ENCODE measurements at regions not wholly inside any gene's neighbourhood (a gene's known extent, or its start where the extent isn't known, plus 50 kb on each side); places are given as distances from the start of the nearest gene placed in this dataset.

DNA sequence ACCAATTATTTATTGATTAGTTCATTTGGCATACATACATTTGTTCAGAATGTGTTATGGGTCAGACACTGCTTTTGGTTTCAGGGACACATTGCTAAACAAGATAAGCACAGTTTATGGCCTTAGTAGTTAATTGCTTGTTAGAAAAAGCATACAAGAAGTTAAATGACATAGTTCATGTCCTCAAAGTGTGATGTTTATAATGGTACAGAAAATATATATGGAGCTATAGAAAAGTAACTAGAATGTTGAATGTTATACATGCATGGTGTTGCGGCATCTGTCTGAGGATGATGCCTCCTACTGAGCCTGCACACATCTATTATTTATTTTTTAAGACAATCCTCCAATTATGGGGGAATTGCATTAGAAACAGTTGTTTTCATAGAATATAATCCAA lies 1476.3 kb upstream of the PCDH7 start:
- intact Hi-C loops (cut with micrococcal nuclease; ENCODE audit: unreplicated experiment) (no loop called here), in situ Hi-C loops (cut with HindIII; ENCODE audit: low pct_unique_long_range_greater_than_20kb, low sequenced_read_pairs) (no loop called here)
- Histone ChIP-seq H3K9me3 (ENCODE audit: control insufficient read depth, insufficient read depth, low read depth, low read length) (no peaks in the 10 kb centered on the region), H3K27ac (ENCODE audit: low read length) (no peak overlapping the region), H3K4me1 (ENCODE audit: control insufficient read depth, insufficient read depth, low read length) (no peaks in the 10 kb centered on the region), H3K36me3 (ENCODE audit: control insufficient read depth, insufficient read depth, low read length) (no peaks in the 10 kb centered on the region), H3K4me3 (ENCODE audit: low read depth in 2 of 2, low read length in 2 of 2) (no peak overlapping the region), H3K27me3 (ENCODE audit: control insufficient read depth, insufficient read depth, low read length) (no peaks in the 10 kb centered on the region)
- POLR2A ChIA-PET, result no interaction called here
- DNase-seq (ENCODE audit: low read depth, low spot score) (no peak), ATAC-seq (no peak)
- CTCF ChIA-PET, result no interaction called here
- TF ChIP-seq, protein P1, sequence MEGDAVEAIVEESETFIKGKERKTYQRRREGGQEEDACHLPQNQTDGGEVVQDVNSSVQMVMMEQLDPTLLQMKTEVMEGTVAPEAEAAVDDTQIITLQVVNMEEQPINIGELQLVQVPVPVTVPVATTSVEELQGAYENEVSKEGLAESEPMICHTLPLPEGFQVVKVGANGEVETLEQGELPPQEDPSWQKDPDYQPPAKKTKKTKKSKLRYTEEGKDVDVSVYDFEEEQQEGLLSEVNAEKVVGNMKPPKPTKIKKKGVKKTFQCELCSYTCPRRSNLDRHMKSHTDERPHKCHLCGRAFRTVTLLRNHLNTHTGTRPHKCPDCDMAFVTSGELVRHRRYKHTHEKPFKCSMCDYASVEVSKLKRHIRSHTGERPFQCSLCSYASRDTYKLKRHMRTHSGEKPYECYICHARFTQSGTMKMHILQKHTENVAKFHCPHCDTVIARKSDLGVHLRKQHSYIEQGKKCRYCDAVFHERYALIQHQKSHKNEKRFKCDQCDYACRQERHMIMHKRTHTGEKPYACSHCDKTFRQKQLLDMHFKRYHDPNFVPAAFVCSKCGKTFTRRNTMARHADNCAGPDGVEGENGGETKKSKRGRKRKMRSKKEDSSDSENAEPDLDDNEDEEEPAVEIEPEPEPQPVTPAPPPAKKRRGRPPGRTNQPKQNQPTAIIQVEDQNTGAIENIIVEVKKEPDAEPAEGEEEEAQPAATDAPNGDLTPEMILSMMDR (IDR thresholded peaks at IDR 0.05), result no peak
- no peak for TF ChIP-seq SIN3A (IDR thresholded peaks at IDR 0.05; ENCODE audit: borderline replicate concordance, insufficient read depth, low read depth, low read length)
- no peak for TF ChIP-seq POLR2AphosphoS5 (IDR thresholded peaks at IDR 0.05; ENCODE audit: low read depth, low read length)
- TF ChIP-seq, protein P2, sequence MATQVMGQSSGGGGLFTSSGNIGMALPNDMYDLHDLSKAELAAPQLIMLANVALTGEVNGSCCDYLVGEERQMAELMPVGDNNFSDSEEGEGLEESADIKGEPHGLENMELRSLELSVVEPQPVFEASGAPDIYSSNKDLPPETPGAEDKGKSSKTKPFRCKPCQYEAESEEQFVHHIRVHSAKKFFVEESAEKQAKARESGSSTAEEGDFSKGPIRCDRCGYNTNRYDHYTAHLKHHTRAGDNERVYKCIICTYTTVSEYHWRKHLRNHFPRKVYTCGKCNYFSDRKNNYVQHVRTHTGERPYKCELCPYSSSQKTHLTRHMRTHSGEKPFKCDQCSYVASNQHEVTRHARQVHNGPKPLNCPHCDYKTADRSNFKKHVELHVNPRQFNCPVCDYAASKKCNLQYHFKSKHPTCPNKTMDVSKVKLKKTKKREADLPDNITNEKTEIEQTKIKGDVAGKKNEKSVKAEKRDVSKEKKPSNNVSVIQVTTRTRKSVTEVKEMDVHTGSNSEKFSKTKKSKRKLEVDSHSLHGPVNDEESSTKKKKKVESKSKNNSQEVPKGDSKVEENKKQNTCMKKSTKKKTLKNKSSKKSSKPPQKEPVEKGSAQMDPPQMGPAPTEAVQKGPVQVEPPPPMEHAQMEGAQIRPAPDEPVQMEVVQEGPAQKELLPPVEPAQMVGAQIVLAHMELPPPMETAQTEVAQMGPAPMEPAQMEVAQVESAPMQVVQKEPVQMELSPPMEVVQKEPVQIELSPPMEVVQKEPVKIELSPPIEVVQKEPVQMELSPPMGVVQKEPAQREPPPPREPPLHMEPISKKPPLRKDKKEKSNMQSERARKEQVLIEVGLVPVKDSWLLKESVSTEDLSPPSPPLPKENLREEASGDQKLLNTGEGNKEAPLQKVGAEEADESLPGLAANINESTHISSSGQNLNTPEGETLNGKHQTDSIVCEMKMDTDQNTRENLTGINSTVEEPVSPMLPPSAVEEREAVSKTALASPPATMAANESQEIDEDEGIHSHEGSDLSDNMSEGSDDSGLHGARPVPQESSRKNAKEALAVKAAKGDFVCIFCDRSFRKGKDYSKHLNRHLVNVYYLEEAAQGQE (IDR thresholded peaks at IDR 0.05; ENCODE audit: insufficient read depth in 1 of 2, low read depth in 2 of 2, low read length in 1 of 2), result no peak
- TF ChIP-seq TCF7L2 (IDR thresholded peaks at IDR 0.05; ENCODE audit: low read depth, low read length), result no peak
- no TSS peak for BruUV-seq (replicated peaks)

DNA sequence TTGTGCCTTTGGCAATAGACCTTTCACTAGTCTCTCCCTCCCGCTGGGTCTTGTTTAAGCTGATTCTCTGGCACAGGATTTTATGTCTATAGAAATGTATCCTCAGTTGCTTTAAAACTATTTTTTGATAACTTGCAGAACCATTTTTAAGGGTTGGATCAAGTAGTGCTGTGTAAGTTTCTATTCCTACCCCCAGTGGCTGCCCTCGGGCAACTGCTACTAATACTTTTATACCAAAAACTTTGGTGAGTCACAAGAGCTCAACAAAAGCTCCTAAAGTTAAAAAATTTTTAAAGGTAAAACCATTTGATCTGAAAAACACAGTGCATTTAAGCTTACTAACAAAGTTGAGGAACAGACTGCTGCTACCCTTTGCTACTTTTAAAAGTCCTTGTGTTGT lies 1460.6 kb upstream of the PCDH7 start:
- intact Hi-C loops (cut with micrococcal nuclease; ENCODE audit: unreplicated experiment), result no loop called here

More for the DNA sequence above, 1460.6 kb upstream of the PCDH7 start:
- Histone ChIP-seq H3K36me3 (ENCODE audit: control insufficient read depth, insufficient read depth, low read length) (no peaks in the 10 kb centered on the region), H3K27ac (ENCODE audit: low read length) (no peak overlapping the region), H3K27me3 (ENCODE audit: control insufficient read depth, insufficient read depth, low read length) (no peaks in the 10 kb centered on the region), H3K4me1 (ENCODE audit: control insufficient read depth, insufficient read depth, low read length) (no peaks in the 10 kb centered on the region), H3K4me3 (ENCODE audit: low read depth in 2 of 2, low read length in 2 of 2) (no peak overlapping the region), H3K9me3 (ENCODE audit: control insufficient read depth, insufficient read depth, low read depth, low read length) (no peaks in the 10 kb centered on the region)
- in situ Hi-C loops (cut with HindIII; ENCODE audit: low pct_unique_long_range_greater_than_20kb, low sequenced_read_pairs), result no loop called here
- CTCF ChIA-PET, result no interaction called here
- POLR2A ChIA-PET, result no interaction called here
- no peak for TF ChIP-seq SIN3A (IDR thresholded peaks at IDR 0.05; ENCODE audit: borderline replicate concordance, insufficient read depth, low read depth, low read length)
- TF ChIP-seq TCF7L2 (IDR thresholded peaks at IDR 0.05; ENCODE audit: low read depth, low read length), result no peak
- TF ChIP-seq, protein P1 (IDR thresholded peaks at IDR 0.05), result no peak
- no peak for TF ChIP-seq POLR2AphosphoS5 (IDR thresholded peaks at IDR 0.05; ENCODE audit: low read depth, low read length)
- TF ChIP-seq, protein P2 (IDR thresholded peaks at IDR 0.05; ENCODE audit: insufficient read depth in 1 of 2, low read depth in 2 of 2, low read length in 1 of 2), result no peak
- ATAC-seq, result no peak
- no TSS peak for BruUV-seq (replicated peaks)
- no peak for DNase-seq (ENCODE audit: low read depth, low spot score)

Measured in Panc1 (cell line).